HEK293T (cell line): ENCODE measurements at regions not wholly inside any gene's neighbourhood (a gene's known extent, or its start where the extent isn't known, plus 50 kb on each side); places are given as distances from the start of the nearest gene placed in this dataset.

ENCODE experiments used
- CTCF ChIA-PET: fragments of 350-600 bp; formaldehyde crosslinking; extraction: SDS; loops from one replicate; lab custom pipeline; 2021; ENCODE audit warnings: antibody characterized with exemption, inconsistent platforms; lab: Yijun Ruan, JAX
- POLR2A ChIA-PET: fragments of 350-600 bp; formaldehyde crosslinking; extraction: SDS; loops from one replicate; lab custom pipeline; 2020; ENCODE audit warnings: antibody characterized with exemption, inconsistent platforms; lab: Yijun Ruan, JAX
- DNase-seq: peaks from one replicate; pipeline ENCODE4 v3.0.0; 2012; ENCODE audit warnings: mixed read lengths; ENCODE audit errors: extremely low spot score
- ARNT ChIP-seq: fragments of 450-650 bp; IDR thresholded peaks from 2 replicates; pipeline ENCODE4 v1.6.1; 2017; ENCODE audit warnings: mild to moderate bottlenecking
- BHLHE40 ChIP-seq: fragments of 450-650 bp; IDR thresholded peaks from 2 replicates; pipeline ENCODE4 v1.6.1; 2016; ENCODE audit warnings: mild to moderate bottlenecking, moderate library complexity, borderline replicate concordance
- CTBP1 ChIP-seq: fragments of 450-650 bp; IDR thresholded peaks from 2 replicates; pipeline ENCODE4 v1.6.1; 2016; ENCODE audit warnings: borderline replicate concordance
- ELF4 ChIP-seq: fragments of 450-650 bp; IDR thresholded peaks from 2 replicates; pipeline ENCODE4 v1.6.1; 2017; ENCODE audit warnings: antibody characterized with exemption
- FOXA1 ChIP-seq: fragments of 450-650 bp; IDR thresholded peaks from 2 replicates; pipeline ENCODE4 v1.6.1; 2016; ENCODE audit warnings: mild to moderate bottlenecking
- FOXK2 ChIP-seq: fragments of 450-650 bp; IDR thresholded peaks from 2 replicates; pipeline ENCODE4 v1.6.1; 2016; ENCODE audit warnings: mild to moderate bottlenecking
- FOXM1 ChIP-seq: fragments of 450-650 bp; IDR thresholded peaks from 2 replicates; pipeline ENCODE4 v1.6.1; 2017; ENCODE audit warnings: mild to moderate bottlenecking, borderline replicate concordance
- HDGF ChIP-seq: fragments of 450-650 bp; IDR thresholded peaks from 2 replicates; pipeline ENCODE4 v1.6.1; 2017; ENCODE audit warnings: antibody characterized with exemption, borderline replicate concordance
- L3MBTL2 ChIP-seq: fragments of 450-650 bp; conservative IDR thresholded peaks from 2 replicates; pipeline ENCODE4 v1.6.1; 2016; ENCODE audit warnings: mild to moderate bottlenecking
- LEF1 ChIP-seq: fragments of 450-650 bp; IDR thresholded peaks from 2 replicates; pipeline ENCODE4 v1.6.1; 2017; ENCODE audit warnings: mild to moderate bottlenecking, borderline replicate concordance
- NFRKB ChIP-seq: fragments of 450-650 bp; IDR thresholded peaks from 2 replicates; pipeline ENCODE4 v1.6.1; 2016; ENCODE audit warnings: mild to moderate bottlenecking, moderate library complexity
- SP1 ChIP-seq: fragments of 450-650 bp; IDR thresholded peaks from 2 replicates; pipeline ENCODE4 v1.6.1; 2017
- SUZ12 ChIP-seq: fragments of 450-650 bp; IDR thresholded peaks from 2 replicates; pipeline ENCODE4 v1.6.1; 2016; ENCODE audit warnings: mild to moderate bottlenecking
- TARDBP ChIP-seq: fragments of 450-650 bp; IDR thresholded peaks from 2 replicates; pipeline ENCODE4 v1.6.1; 2016
- ZNF384 ChIP-seq: fragments of 450-650 bp; IDR thresholded peaks from 2 replicates; pipeline ENCODE4 v1.6.1; 2016
- TF ChIP-seq, protein P1 (sequence below): fragments of 450-650 bp; IDR thresholded peaks from 2 replicates; pipeline ENCODE4 v1.6.1; 2016

DNA sequence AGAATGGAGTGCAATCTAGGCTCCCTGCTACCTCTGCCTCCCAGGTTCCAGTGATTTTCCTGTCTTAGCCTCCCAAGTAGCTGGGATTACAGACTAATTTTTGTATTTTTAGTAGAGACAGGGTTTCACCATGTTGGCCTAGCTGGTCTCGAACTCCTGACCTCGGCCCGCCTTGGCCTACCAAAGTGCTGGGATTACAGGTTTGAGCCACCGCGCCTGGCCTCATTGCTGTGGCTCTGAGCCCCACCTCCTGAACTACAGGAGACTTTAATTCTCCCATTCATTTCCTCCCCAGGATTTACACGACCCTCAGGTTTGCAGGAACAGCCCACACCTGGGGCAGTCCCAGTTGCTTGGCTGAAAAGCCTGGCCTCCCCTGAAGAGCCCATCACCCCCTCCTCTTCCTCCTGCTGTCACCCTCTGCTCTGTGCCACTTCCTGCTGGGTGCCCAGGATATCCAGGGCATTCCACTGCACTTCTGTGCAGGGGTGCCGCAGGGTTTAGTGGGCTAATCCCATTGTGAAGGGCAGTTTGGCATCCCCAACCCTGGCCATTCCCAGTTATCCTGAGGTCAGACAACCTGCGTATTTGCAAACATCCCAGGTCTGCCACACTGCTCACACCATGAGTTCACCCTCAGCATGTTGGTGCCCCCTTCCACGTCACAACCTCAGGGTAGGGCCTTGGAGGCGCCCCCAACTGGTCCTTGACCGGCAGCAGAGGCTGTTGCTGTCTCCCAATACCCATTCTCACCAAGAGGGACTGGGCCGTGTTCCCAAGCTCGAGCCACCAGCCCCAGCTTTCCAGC is 265.0 kb upstream of the IRX4 start:
- CTCF ChIA-PET: no interaction called here
- POLR2A ChIA-PET: no interaction called here
- TF ChIP-seq NFRKB (no peak), ARNT (no peak), ZNF384 (no peak), SP1 (no peak), FOXM1 (no peak)
- TF ChIP-seq, protein P1, sequence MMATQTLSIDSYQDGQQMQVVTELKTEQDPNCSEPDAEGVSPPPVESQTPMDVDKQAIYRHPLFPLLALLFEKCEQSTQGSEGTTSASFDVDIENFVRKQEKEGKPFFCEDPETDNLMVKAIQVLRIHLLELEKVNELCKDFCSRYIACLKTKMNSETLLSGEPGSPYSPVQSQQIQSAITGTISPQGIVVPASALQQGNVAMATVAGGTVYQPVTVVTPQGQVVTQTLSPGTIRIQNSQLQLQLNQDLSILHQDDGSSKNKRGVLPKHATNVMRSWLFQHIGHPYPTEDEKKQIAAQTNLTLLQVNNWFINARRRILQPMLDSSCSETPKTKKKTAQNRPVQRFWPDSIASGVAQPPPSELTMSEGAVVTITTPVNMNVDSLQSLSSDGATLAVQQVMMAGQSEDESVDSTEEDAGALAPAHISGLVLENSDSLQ: no peak
- DNase-seq: no peak

DNA sequence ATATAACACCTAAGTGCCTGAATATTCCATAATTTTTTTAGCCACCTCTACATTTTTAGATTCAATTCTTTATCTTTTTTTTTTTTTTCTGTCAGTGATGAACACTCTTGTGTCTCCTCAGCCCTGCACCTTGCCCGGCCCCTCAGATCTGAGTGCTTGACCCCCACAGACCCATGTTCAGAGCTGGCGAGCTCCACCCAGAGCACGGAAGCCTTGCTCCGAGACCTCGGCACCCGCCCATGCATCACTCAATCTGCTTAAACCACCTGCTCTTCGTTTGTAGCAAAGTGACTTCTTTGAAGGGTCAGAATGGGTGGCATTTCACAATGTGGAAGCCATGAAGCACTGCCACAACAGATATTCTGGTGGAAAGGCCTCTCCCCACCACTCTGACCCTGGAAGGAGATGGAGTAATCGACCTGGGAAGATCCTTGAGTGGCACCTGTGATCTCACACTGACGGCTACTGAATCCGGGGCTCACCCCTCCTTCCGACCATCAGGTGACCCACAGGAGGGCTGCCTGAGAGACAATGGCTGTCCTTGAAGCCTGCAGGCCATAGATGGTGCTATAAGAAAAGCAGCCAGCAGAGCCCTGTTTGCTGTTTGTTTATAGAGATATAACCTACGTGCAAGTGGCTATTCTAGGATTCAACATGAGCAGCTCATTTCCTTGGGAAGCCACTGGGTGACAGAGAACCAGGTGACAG is 261.1 kb upstream of the IRX4 start:
- TF ChIP-seq HDGF: no peak
- TF ChIP-seq ZNF384: no peak
- no peak for TF ChIP-seq FOXM1
- no peak for TF ChIP-seq LEF1
- TF ChIP-seq TARDBP: no peak
- no peak for TF ChIP-seq FOXA1
- no peak for TF ChIP-seq SUZ12
- TF ChIP-seq L3MBTL2: no peak
- no peak for DNase-seq
- ChIA-PET POLR2A (no interaction called here), CTCF (interaction anchor here (1.4 kb wide), 1 partner anchor 8 kb away, joined by 3 read pairs; no protein-coding TSS in a partner anchor)

DNA sequence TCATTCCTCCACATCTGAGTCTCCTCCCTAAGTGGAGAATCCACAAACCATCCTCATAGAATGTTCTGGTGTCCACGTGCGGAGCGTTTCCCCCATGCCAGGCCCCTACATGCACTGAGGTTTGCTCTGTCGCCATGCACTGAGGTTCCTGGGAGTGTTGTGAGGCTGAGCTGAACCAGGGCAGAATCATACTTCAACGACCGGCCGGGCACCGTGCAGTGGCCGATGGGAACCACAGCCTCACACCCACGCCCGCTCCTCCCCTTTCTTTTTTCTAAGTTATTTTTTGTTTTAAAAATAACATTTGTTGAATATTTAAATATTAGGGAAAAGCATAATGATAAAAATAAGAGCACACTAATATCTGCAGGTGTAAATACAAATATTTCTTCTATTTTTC is 260.4 kb upstream of the IRX4 start:
- ChIA-PET CTCF (interaction anchor here (1.4 kb wide), 1 partner anchor 9 kb away, joined by 3 read pairs; no protein-coding TSS in a partner anchor), POLR2A (no interaction called here)
- TF ChIP-seq BHLHE40 (no peak), CTBP1 (no peak), SUZ12 (no peak), ELF4 (no peak), HDGF (no peak), ARNT (no peak), FOXM1 (no peak), TARDBP (no peak), ZNF384 (no peak), NFRKB (no peak), SP1 (no peak)
- TF ChIP-seq, protein P1: no peak
- no peak for DNase-seq

DNA sequence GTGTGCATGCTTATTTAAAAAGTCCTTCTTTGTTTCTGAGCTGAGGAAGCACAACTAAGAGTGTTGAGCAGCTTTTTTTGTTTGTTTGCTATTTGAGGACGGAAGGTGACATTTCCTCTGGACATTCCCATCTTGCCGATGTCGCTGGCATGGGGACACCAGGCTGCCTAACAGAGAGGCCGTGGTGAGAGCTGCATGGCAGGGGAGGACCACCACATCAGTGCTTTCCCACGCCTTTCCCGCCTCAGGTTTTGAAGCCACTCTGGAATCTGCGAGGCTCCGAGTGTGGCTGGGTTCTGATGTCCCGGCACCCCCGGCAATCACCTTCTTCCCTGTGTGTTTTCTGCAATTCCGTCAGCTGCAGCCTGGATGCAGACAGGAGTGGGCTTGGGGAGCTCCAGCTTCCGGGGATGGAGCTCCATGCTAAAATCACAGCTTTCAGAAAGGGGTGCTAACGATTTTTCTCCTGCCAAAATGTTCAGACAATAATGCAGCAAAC is 259.8 kb upstream of the IRX4 start:
- no peak for TF ChIP-seq FOXA1
- no peak for TF ChIP-seq BHLHE40
- TF ChIP-seq L3MBTL2: no peak
- no peak for TF ChIP-seq LEF1
- TF ChIP-seq NFRKB: no peak
- TF ChIP-seq FOXM1: no peak
- no peak for TF ChIP-seq ZNF384
- no peak for TF ChIP-seq CTBP1
- TF ChIP-seq FOXK2: no peak
- TF ChIP-seq SP1: no peak
- TF ChIP-seq, protein P1: no peak
- no peak for TF ChIP-seq ELF4
- no peak for TF ChIP-seq SUZ12
- no peak for TF ChIP-seq TARDBP
- TF ChIP-seq HDGF: no peak
- no peak for TF ChIP-seq ARNT
- CTCF ChIA-PET: interaction anchor here (1.4 kb wide), 1 partner anchor 9 kb away, joined by 3 read pairs; no protein-coding TSS in a partner anchor
- POLR2A ChIA-PET: no interaction called here
- DNase-seq: no peak

DNA sequence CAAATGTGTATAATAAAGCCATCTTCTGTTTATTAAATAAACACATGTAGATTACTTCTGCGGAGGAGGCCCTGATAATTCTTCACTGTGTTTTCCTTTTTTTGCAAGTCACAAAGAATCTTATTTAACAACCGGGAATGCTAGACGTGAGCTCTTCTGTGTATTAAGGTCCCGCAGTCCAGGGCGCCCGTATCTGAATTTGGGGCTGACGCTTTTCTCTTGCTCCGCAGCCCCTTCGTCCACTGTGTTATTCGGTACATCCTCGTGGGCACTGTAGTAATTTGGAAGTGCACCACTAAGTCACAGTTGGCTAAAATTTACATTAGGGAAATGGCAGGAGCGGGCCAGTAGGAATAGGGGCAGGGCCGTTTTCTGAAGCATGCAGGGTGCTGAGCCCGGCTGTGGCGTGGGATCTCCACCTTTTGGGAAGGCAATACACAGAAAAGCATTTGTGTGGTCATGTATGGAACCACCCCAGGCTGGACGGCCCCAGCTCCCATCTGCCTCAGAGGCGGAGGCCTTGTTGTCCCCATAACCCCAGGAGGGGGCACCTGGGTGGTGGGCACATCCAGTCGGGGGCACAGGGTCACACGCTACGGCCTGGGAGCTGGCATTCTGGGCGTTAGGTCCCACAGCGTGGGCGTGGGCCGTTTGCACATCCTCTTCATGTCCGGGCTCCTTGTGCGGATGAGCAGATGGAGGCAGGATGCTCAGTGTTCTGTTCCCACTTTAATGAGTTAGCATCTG is 258.7 kb upstream of the IRX4 start:
- TF ChIP-seq TARDBP: no peak
- TF ChIP-seq BHLHE40: no peak
- TF ChIP-seq ZNF384: no peak
- TF ChIP-seq LEF1: no peak
- no peak for TF ChIP-seq NFRKB
- no peak for TF ChIP-seq ELF4
- no peak for TF ChIP-seq FOXM1
- TF ChIP-seq ARNT: no peak
- no peak for TF ChIP-seq FOXA1
- no peak for TF ChIP-seq FOXK2
- TF ChIP-seq L3MBTL2: no peak
- no peak for TF ChIP-seq HDGF
- TF ChIP-seq CTBP1: no peak
- TF ChIP-seq SUZ12: no peak
- TF ChIP-seq, protein P1: no peak
- no peak for TF ChIP-seq SP1
- POLR2A ChIA-PET: no interaction called here
- DNase-seq: no peak
- CTCF ChIA-PET: no interaction called here
